GM23338 (cell line): ENCODE measurements at regions not wholly inside any gene's neighbourhood (a gene's known extent, or its start where the extent isn't known, plus 50 kb on each side); places are given as distances from the start of the nearest gene placed in this dataset.

Experiments
- ATAC-seq: fragments of 200-7000 bp; cut with Tn5 transposase; 3 replicates; pipeline ENCODE4 v1.9.1; 2020
- DNase-seq: peaks from one replicate; pipeline ENCODE4 v3.0.0-alpha.2; 2015; ENCODE audit warnings: low spot score
- H2AFZ ChIP-seq: fragments of 200-600 bp; sonication (generic); 2 replicates; pipeline ENCODE4 v1.8.0; 2016; ENCODE audit warnings: antibody characterized with exemption, mild to moderate bottlenecking, moderate library complexity
- H3F3A ChIP-seq: fragments of 200-600 bp; sonication (generic); replicated peaks from 2 replicates; pipeline ENCODE4 v1.8.0; 2017; ENCODE audit warnings: antibody characterized with exemption, mixed run types, low read depth
- H3K27ac ChIP-seq: fragments of 200-600 bp; sonication (generic); 2 replicates; pipeline ENCODE4 v1.6.1; 2016; ENCODE audit warnings: low read depth
- H3K27me3 ChIP-seq: fragments of 200-600 bp; sonication (generic); 2 replicates; pipeline ENCODE4 v1.8.0; 2016; ENCODE audit warnings: mild to moderate bottlenecking, mixed run types, moderate library complexity; ENCODE audit not compliant: insufficient read depth
- H3K36me3 ChIP-seq: fragments of 200-600 bp; sonication (generic); 2 replicates; pipeline ENCODE4 v1.8.0; 2016; ENCODE audit warnings: mild to moderate bottlenecking; ENCODE audit not compliant: insufficient read depth
- H3K4me1 ChIP-seq: fragments of 200-600 bp; sonication (generic); 2 replicates; pipeline ENCODE4 v1.8.0; 2016; ENCODE audit warnings: mild to moderate bottlenecking, moderate library complexity; ENCODE audit not compliant: insufficient read depth
- H3K4me2 ChIP-seq: fragments of 200-600 bp; sonication (generic); 2 replicates; pipeline ENCODE4 v1.7.1; 2017; ENCODE audit warnings: mixed run types
- H3K4me3 ChIP-seq: fragments of 200-600 bp; sonication (generic); 2 replicates; pipeline ENCODE4 v1.6.1; 2016; ENCODE audit warnings: mixed run types
- H3K79me2 ChIP-seq: fragments of 200-600 bp; sonication (generic); replicated peaks from 2 replicates; pipeline ENCODE4 v1.8.0; 2017; ENCODE audit warnings: mild to moderate bottlenecking; ENCODE audit not compliant: insufficient read depth
- H3K9me2 ChIP-seq: fragments of 200-600 bp; sonication (generic); 2 replicates; pipeline ENCODE4 v1.8.0; 2017; ENCODE audit not compliant: insufficient read depth
- H4K20me1 ChIP-seq: fragments of 200-600 bp; sonication (generic); replicated peaks from 2 replicates; pipeline ENCODE4 v1.8.0; 2017; ENCODE audit warnings: mild to moderate bottlenecking; ENCODE audit not compliant: insufficient read depth
- H3K27ac Mint-ChIP-seq: 2 replicates; pipeline ENCODE4 v1.8.0; 2020; ENCODE audit warnings: inconsistent platforms, mild to moderate bottlenecking, moderate library complexity, mixed read lengths
- H3K27me3 Mint-ChIP-seq: 3 replicates; pipeline ENCODE4 v1.8.0; 2022; ENCODE audit warnings: low read depth, mild to moderate bottlenecking, moderate library complexity, mixed read lengths, inconsistent platforms; ENCODE audit not compliant: insufficient read depth, poor library complexity
- H3K36me3 Mint-ChIP-seq: 3 replicates; pipeline ENCODE4 v1.8.0; 2021; ENCODE audit warnings: low read depth, mild to moderate bottlenecking, inconsistent platforms, moderate library complexity, mixed read lengths
- H3K4me1 Mint-ChIP-seq: 3 replicates; pipeline ENCODE4 v1.8.0; 2020; ENCODE audit warnings: mild to moderate bottlenecking, inconsistent platforms, mixed read lengths
- H3K4me3 Mint-ChIP-seq: 3 replicates; pipeline ENCODE4 v1.8.0; 2021; ENCODE audit warnings: moderate library complexity, mild to moderate bottlenecking, inconsistent platforms, mixed read lengths
- H3K9me3 Mint-ChIP-seq: 3 replicates; pipeline ENCODE4 v1.8.0; 2020; ENCODE audit warnings: moderate library complexity, mild to moderate bottlenecking, inconsistent platforms, mixed read lengths
- CREB1 ChIP-seq: fragments of 250-450 bp; sonication (Bioruptor Pico); IDR thresholded peaks from 2 replicates; pipeline ENCODE4 v1.5.0; 2020; ENCODE audit warnings: low read depth, mild to moderate bottlenecking, moderate library complexity
- CTCF ChIP-seq, 2 experiments: fragments of 200-600 bp in 1 of 2; sonication (generic) in 1 of 2; conservative IDR thresholded peaks; 2 replicates each; pipeline versions ENCODE4 v1.5.1 to v1.6.1; 2016 to 2017; ENCODE audit warnings: antibody characterized with exemption in 2 of 2, low read depth in 2 of 2, mild to moderate bottlenecking in 2 of 2, moderate library complexity in 1 of 2
- ETS1 ChIP-seq: IDR thresholded peaks from 2 replicates; pipeline ENCODE4 v1.6.1; 2016; ENCODE audit warnings: antibody characterized with exemption
- EZH2phosphoT487 ChIP-seq: fragments of 200-600 bp; sonication (generic); IDR thresholded peaks from one replicate; pipeline ENCODE4 v1.8.1; 2018; ENCODE audit warnings: antibody characterized with exemption; ENCODE audit not compliant: unreplicated experiment
- JUNB ChIP-seq: IDR thresholded peaks from one replicate; pipeline ENCODE4 v1.6.1; 2016; ENCODE audit warnings: antibody characterized with exemption; ENCODE audit not compliant: unreplicated experiment
- POLR2AphosphoS5 ChIP-seq: IDR thresholded peaks from 2 replicates; pipeline ENCODE4 v1.6.1; 2016; ENCODE audit warnings: antibody characterized with exemption, low read depth
- REST ChIP-seq: IDR thresholded peaks from one replicate; pipeline ENCODE4 v1.6.1; 2018; ENCODE audit warnings: antibody characterized with exemption; ENCODE audit not compliant: unreplicated experiment
- ZNF114 ChIP-seq: fragments of 250-450 bp; sonication (Bioruptor Pico); IDR thresholded peaks from 2 replicates; pipeline ENCODE4 v1.5.0; 2020; ENCODE audit warnings: mild to moderate bottlenecking, moderate library complexity
- ZNF331 ChIP-seq: fragments of 250-450 bp; sonication (Bioruptor Pico); IDR thresholded peaks from 2 replicates; pipeline ENCODE4 v1.5.0; 2020; ENCODE audit warnings: low read depth, mild to moderate bottlenecking, moderate library complexity
- ZNF462 ChIP-seq: fragments of 250-450 bp; sonication (Bioruptor Pico); IDR thresholded peaks from 2 replicates; pipeline ENCODE4 v1.5.0; 2020; ENCODE audit warnings: mild to moderate bottlenecking, moderate library complexity

GRCh38 chr6:25007269-25007699, 71.5 kb upstream of the RIPOR2 start (continued):
- TF ChIP-seq CREB1 (CRISPR knock-in tag) (no peak), CTCF (conservative IDR thresholded peaks at IDR 0.05; ENCODE audit: low read depth in 2 of 2) (no peak), ZNF114 (CRISPR knock-in tag) (no peak), REST (no peak), ETS1 (no peak), ZNF331 (CRISPR knock-in tag) (no peak)

GRCh38 chr6:25008707-25009392, 73.1 kb upstream of the RIPOR2 start:
- Histone ChIP-seq H3K4me3 (no peak overlapping the region), H3F3A (no peaks in the 10 kb centered on the region), H3K9me2 (no peaks in the 10 kb centered on the region), H3K27ac (no peak overlapping the region), H3K4me1 (no peaks in the 10 kb centered on the region), H2AFZ (no peak overlapping the region), H3K4me2 (no peak overlapping the region), H3K79me2 (no peaks in the 10 kb centered on the region), H3K27me3 (no peaks in the 10 kb centered on the region), H4K20me1 (no peaks in the 10 kb centered on the region), H3K36me3 (no peaks in the 10 kb centered on the region)
- DNase-seq (no peak), ATAC-seq (no peak)
- no peak overlapping the region for H3K27ac Mint-ChIP-seq
- H3K36me3 Mint-ChIP-seq = no peaks in the 10 kb centered on the region
- H3K9me3 Mint-ChIP-seq = no peaks in the 10 kb centered on the region
- H3K4me3 Mint-ChIP-seq = no peak overlapping the region
- peaks cover 4% of the 10 kb centered on the region for H3K27me3 Mint-ChIP-seq
- peaks cover 9% of the 10 kb centered on the region for H3K4me1 Mint-ChIP-seq
- TF ChIP-seq CTCF (conservative IDR thresholded peaks at IDR 0.05; ENCODE audit: low read depth in 2 of 2) (no peak), JUNB (no peak), POLR2AphosphoS5 (no peak), ZNF462 (CRISPR knock-in tag) (no peak), EZH2phosphoT487 (no peak)
